ENCODE measurements at regions not wholly inside any gene's neighbourhood (a gene's known extent, or its start where the extent isn't known, plus 50 kb on each side); places are given as distances from the start of the nearest gene placed in this dataset.

- DNase-seq = no peak
Observed at GRCh38 chr5:4356201-4356600, 760.6 kb downstream of the IRX1 start.

GRCh38 chr5:4359847-4360246 is 764.2 kb downstream of the IRX1 start:
- no peak for DNase-seq

GRCh38 chr5:4361753-4362152 is 766.1 kb downstream of the IRX1 start:
- no peak for DNase-seq

GRCh38 chr5:4362411-4362810 is 766.8 kb downstream of the IRX1 start:
- DNase-seq = no peak

- DNase-seq = no peak
Observed at GRCh38 chr5:4363045-4363444, 767.4 kb downstream of the IRX1 start.

GRCh38 chr5:4366628-4367027 is 771.0 kb downstream of the IRX1 start:
- DNase-seq = no peak

- DNase-seq = no peak
Observed at GRCh38 chr5:4370218-4370617, 769.9 kb upstream of the ADAMTS16 start.

- no peak for DNase-seq
Observed at GRCh38 chr5:4372481-4372880, 767.6 kb upstream of the ADAMTS16 start.

- DNase-seq = no peak
Observed at GRCh38 chr5:4373051-4373820, 766.9 kb upstream of the ADAMTS16 start.

GRCh38 chr5:4374866-4375265 is 765.3 kb upstream of the ADAMTS16 start:
- no peak for DNase-seq

GRCh38 chr5:4375640-4376039 is 764.5 kb upstream of the ADAMTS16 start:
- no peak for DNase-seq

- DNase-seq = no peak
Observed at GRCh38 chr5:4383102-4383501, 757.0 kb upstream of the ADAMTS16 start.

GRCh38 chr5:4383518-4384198 is 756.5 kb upstream of the ADAMTS16 start:
- DNase-seq = no peak

- DNase-seq = no peak
Observed at GRCh38 chr5:4384649-4385048, 755.5 kb upstream of the ADAMTS16 start.

- no peak for DNase-seq
Observed at GRCh38 chr5:4386152-4386551, 754.0 kb upstream of the ADAMTS16 start.

- DNase-seq = no peak
Observed at GRCh38 chr5:4387290-4387689, 752.8 kb upstream of the ADAMTS16 start.

- DNase-seq = no peak
Observed at GRCh38 chr5:4395752-4396151, 744.4 kb upstream of the ADAMTS16 start.

- no peak for DNase-seq
Observed at GRCh38 chr5:4405614-4406219, 734.4 kb upstream of the ADAMTS16 start.

GRCh38 chr5:4410151-4410550 is 730.0 kb upstream of the ADAMTS16 start:
- no peak for DNase-seq

GRCh38 chr5:4411664-4412063 is 728.5 kb upstream of the ADAMTS16 start:
- DNase-seq = no peak

GRCh38 chr5:4413996-4414395 is 726.1 kb upstream of the ADAMTS16 start:
- DNase-seq = no peak

GRCh38 chr5:4418084-4418483 is 722.0 kb upstream of the ADAMTS16 start:
- DNase-seq = no peak

GRCh38 chr5:4419281-4419680 is 720.8 kb upstream of the ADAMTS16 start:
- no peak for DNase-seq

- DNase-seq = no peak
Observed at GRCh38 chr5:4420177-4420576, 720.0 kb upstream of the ADAMTS16 start.

Data from activated naive CD4-positive, alpha-beta T cell treated with Interleukin-2 at 50 U/mL for 16 hours (primary cell).